ENCODE measurements at regions not wholly inside any gene's neighbourhood (a gene's known extent, or its start where the extent isn't known, plus 50 kb on each side); places are given as distances from the start of the nearest gene placed in this dataset.

- no peaks in the 10 kb centered on the region for H3K9me3 ChIP-seq (ENCODE audit: low read depth)
- no peak overlapping the region for H3K4me3 Mint-ChIP-seq
- H3K4me2 ChIP-seq = no peak overlapping the region
- no peak for TF ChIP-seq CTCF (IDR thresholded peaks at IDR 0.05)
- no peak for TF ChIP-seq EZH2phosphoT487 (IDR thresholded peaks at IDR 0.05)
- H3K27me3 ChIP-seq = no peaks in the 10 kb centered on the region
- no peaks in the 10 kb centered on the region for H3F3A ChIP-seq (ENCODE audit: low read depth)
- H3K9me3 Mint-ChIP-seq = peaks cover 7% of the 10 kb centered on the region
- H3K79me2 ChIP-seq (ENCODE audit: low read depth) = no peaks in the 10 kb centered on the region
- H4K20me1 ChIP-seq (ENCODE audit: low read depth) = no peaks in the 10 kb centered on the region
- H3K27ac ChIP-seq = no peak overlapping the region
- no peaks in the 10 kb centered on the region for H3K4me1 Mint-ChIP-seq
- H3K27me3 Mint-ChIP-seq (ENCODE audit: insufficient read depth, low read depth) = no peaks in the 10 kb centered on the region
- no peaks in the 10 kb centered on the region for H3K36me3 ChIP-seq
- H3K36me3 Mint-ChIP-seq = no peaks in the 10 kb centered on the region
- no peak overlapping the region for H3K9ac ChIP-seq
- DNase-seq (ENCODE audit: low spot score) = no peak
- no peak overlapping the region for H3K27ac Mint-ChIP-seq
- H3K4me3 ChIP-seq = no peak overlapping the region
- peaks cover 6% of the 10 kb centered on the region for H3K4me1 ChIP-seq
- H2AFZ ChIP-seq (replicated peaks) = no peak overlapping the region
Measured at GRCh38 chr4:164572877-164573279, 181.1 kb upstream of the SMIM31 start.

- Histone ChIP-seq H3F3A (ENCODE audit: low read depth) (no peaks in the 10 kb centered on the region), H3K4me2 (no peak overlapping the region), H2AFZ (replicated peaks) (peak overlapping the region; percentile 26), H3K79me2 (ENCODE audit: low read depth) (no peaks in the 10 kb centered on the region), H3K27ac (no peak overlapping the region), H3K9me3 (ENCODE audit: low read depth) (no peaks in the 10 kb centered on the region), H3K4me3 (no peak overlapping the region), H3K36me3 (no peaks in the 10 kb centered on the region), H4K20me1 (ENCODE audit: low read depth) (no peaks in the 10 kb centered on the region), H3K9ac (no peak overlapping the region), H3K27me3 (no peaks in the 10 kb centered on the region), H3K4me1 (peaks cover 6% of the 10 kb centered on the region)
- DNase-seq (ENCODE audit: low spot score) = no peak
- no peaks in the 10 kb centered on the region for H3K27me3 Mint-ChIP-seq (ENCODE audit: insufficient read depth, low read depth)
- H3K4me1 Mint-ChIP-seq = no peaks in the 10 kb centered on the region
- peaks cover 4% of the 10 kb centered on the region for H3K9me3 Mint-ChIP-seq
- H3K4me3 Mint-ChIP-seq = no peak overlapping the region
- no peaks in the 10 kb centered on the region for H3K36me3 Mint-ChIP-seq
- H3K27ac Mint-ChIP-seq = no peak overlapping the region
- TF ChIP-seq CTCF (IDR thresholded peaks at IDR 0.05) (no peak), EZH2 (IDR thresholded peaks at IDR 0.05) (no peak), EZH2phosphoT487 (IDR thresholded peaks at IDR 0.05) (no peak)
Measured at GRCh38 chr4:164575861-164576260, 178.1 kb upstream of the SMIM31 start.

GRCh38 chr4:164579270-164579942 lies 174.5 kb upstream of the SMIM31 start:
- peaks cover 4% of the 10 kb centered on the region for H3K9me3 Mint-ChIP-seq
- H3K27ac ChIP-seq = no peak overlapping the region
- H3K4me1 ChIP-seq = no peaks in the 10 kb centered on the region
- H2AFZ ChIP-seq (replicated peaks) = no peak overlapping the region
- no peaks in the 10 kb centered on the region for H3F3A ChIP-seq (ENCODE audit: low read depth)
- no peak overlapping the region for H3K4me3 ChIP-seq
- no peaks in the 10 kb centered on the region for H3K27me3 Mint-ChIP-seq (ENCODE audit: insufficient read depth, low read depth)
- no peaks in the 10 kb centered on the region for H3K36me3 Mint-ChIP-seq
- H3K36me3 ChIP-seq = no peaks in the 10 kb centered on the region
- H3K4me3 Mint-ChIP-seq = no peak overlapping the region
- TF ChIP-seq EZH2phosphoT487 (IDR thresholded peaks at IDR 0.05) (no peak), EZH2 (IDR thresholded peaks at IDR 0.05) (no peak), CTCF (IDR thresholded peaks at IDR 0.05) (no peak)
- no peak overlapping the region for H3K27ac Mint-ChIP-seq
- no peak overlapping the region for H3K9ac ChIP-seq
- H3K9me3 ChIP-seq (ENCODE audit: low read depth) = no peaks in the 10 kb centered on the region
- no peak overlapping the region for H3K4me2 ChIP-seq
- no peaks in the 10 kb centered on the region for H3K79me2 ChIP-seq (ENCODE audit: low read depth)
- no peaks in the 10 kb centered on the region for H3K4me1 Mint-ChIP-seq
- no peaks in the 10 kb centered on the region for H3K27me3 ChIP-seq
- no peaks in the 10 kb centered on the region for H4K20me1 ChIP-seq (ENCODE audit: low read depth)
- DNase-seq (ENCODE audit: low spot score) = no peak
